Breast epithelium (tissue), 4 donors: ENCODE measurements at regions not wholly inside any gene's neighbourhood (a gene's known extent, or its start where the extent isn't known, plus 50 kb on each side); places are given as distances from the start of the nearest gene placed in this dataset.

Source experiments
- DNase-seq, 2 donors: peaks; one replicate each; pipeline ENCODE4 v3.0.0-alpha.2; 2019; ENCODE audit warnings: low spot score in 2 of 2
- H3K27ac ChIP-seq, 2 donors: fragments of 200-600 bp; sonication (generic) in 1 of 2; one replicate each; pipeline ENCODE4 v1.5.1; 2016 to 2019; ENCODE audit warnings: mild to moderate bottlenecking in 1 of 2
- H3K27me3 ChIP-seq, 2 donors: fragments of 200-600 bp; sonication (generic) in 1 of 2; one replicate each; pipeline versions ENCODE4 v1.5.1 to v1.6.0; 2017 to 2019; ENCODE audit warnings: control low read depth in 1 of 2, mild to moderate bottlenecking in 1 of 2
- H3K36me3 ChIP-seq: fragments of 200-600 bp; one replicate; pipeline ENCODE4 v1.5.1; 2019
- H3K4me1 ChIP-seq, 2 donors: fragments of 200-600 bp; sonication (generic); one replicate each; pipeline ENCODE4 v1.5.1; 2016 to 2019; ENCODE audit warnings: control low read depth in 1 of 2
- H3K4me3 ChIP-seq, 3 donors: fragments of 200-600 bp; sonication (generic); 1 replicate in 2 of 3; 2 replicates in 1 of 3; pipeline ENCODE4 v1.5.1; 2016 to 2019; ENCODE audit warnings: mild to moderate bottlenecking in 3 of 3, moderate library complexity in 2 of 3
- H3K9me3 ChIP-seq, 2 donors: fragments of 200-600 bp; sonication (generic) in 1 of 2; one replicate each; pipeline ENCODE4 v1.5.1; 2016 to 2019; ENCODE audit warnings: control low read depth in 1 of 2
- CTCF ChIP-seq, 3 donors: fragments of 450-650 bp; IDR thresholded peaks; one replicate each; pipeline ENCODE4 v1.5.1; 2016 to 2017; ENCODE audit warnings: antibody characterized with exemption in 3 of 3, mild to moderate bottlenecking in 3 of 3, moderate library complexity in 3 of 3
- POLR2A ChIP-seq: fragments of 450-650 bp; IDR thresholded peaks from one replicate; pipeline ENCODE4 v1.6.1; 2016; ENCODE audit warnings: antibody characterized with exemption, mild to moderate bottlenecking, moderate library complexity
- POLR2AphosphoS5 ChIP-seq, 3 donors: sonication (generic); formaldehyde crosslinking; IDR thresholded peaks; one replicate each; pipeline ENCODE4 v1.6.1; 2017; ENCODE audit warnings: antibody characterized with exemption in 3 of 3
- intact Hi-C: fragments of 100-400 bp; cut with DNase I; formaldehyde crosslinking; loops from one replicate; pipeline ENCODE4 v1.15.1; 2023; ENCODE audit warnings: low total_unique reads

- intact Hi-C loops = no loop called here
- Histone ChIP-seq H3K27ac (no peak overlapping the region), H3K4me1 (no peaks in the 10 kb centered on the region), H3K36me3 (no peaks in the 10 kb centered on the region), H3K9me3 (no peaks in the 10 kb centered on the region), H3K4me3 (no peak overlapping the region), H3K27me3 (peaks cover 0 to 15% of the 10 kb centered on the region in 2 donors)
- no peak for TF ChIP-seq POLR2AphosphoS5 (IDR thresholded peaks at IDR 0.05)
- TF ChIP-seq POLR2A = no peak
- TF ChIP-seq CTCF (IDR thresholded peaks at IDR 0.05) = no peak
- no peak for DNase-seq
Observed at GRCh38 chr7:26511866-26512265, 220.2 kb downstream of the SNX10 start.

GRCh38 chr7:26512737-26513136, 221.1 kb downstream of the SNX10 start:
- intact Hi-C loops = no loop called here
- H3K4me1 ChIP-seq = no peaks in the 10 kb centered on the region
- no peaks in the 10 kb centered on the region for H3K36me3 ChIP-seq
- H3K9me3 ChIP-seq = no peaks in the 10 kb centered on the region
- no peak overlapping the region for H3K4me3 ChIP-seq
- H3K27me3 ChIP-seq = peaks cover 0 to 11% of the 10 kb centered on the region in 2 donors
- DNase-seq = no peak
- no peak for TF ChIP-seq POLR2AphosphoS5 (IDR thresholded peaks at IDR 0.05)
- TF ChIP-seq CTCF (IDR thresholded peaks at IDR 0.05) = no peak
- TF ChIP-seq POLR2A = no peak
- no peak overlapping the region for H3K27ac ChIP-seq

GRCh38 chr7:26513948-26514347, 222.3 kb downstream of the SNX10 start:
- H3K4me1 ChIP-seq = no peaks in the 10 kb centered on the region
- no peaks in the 10 kb centered on the region for H3K36me3 ChIP-seq
- TF ChIP-seq POLR2A = no peak
- TF ChIP-seq POLR2AphosphoS5 (IDR thresholded peaks at IDR 0.05) = no peak
- TF ChIP-seq CTCF (IDR thresholded peaks at IDR 0.05) = no peak
- H3K27me3 ChIP-seq = peaks cover 0 to 10% of the 10 kb centered on the region in 2 donors
- H3K4me3 ChIP-seq = no peak overlapping the region
- no peak overlapping the region for H3K27ac ChIP-seq
- intact Hi-C loops = no loop called here
- H3K9me3 ChIP-seq = no peaks in the 10 kb centered on the region
- DNase-seq = no peak

DNA sequence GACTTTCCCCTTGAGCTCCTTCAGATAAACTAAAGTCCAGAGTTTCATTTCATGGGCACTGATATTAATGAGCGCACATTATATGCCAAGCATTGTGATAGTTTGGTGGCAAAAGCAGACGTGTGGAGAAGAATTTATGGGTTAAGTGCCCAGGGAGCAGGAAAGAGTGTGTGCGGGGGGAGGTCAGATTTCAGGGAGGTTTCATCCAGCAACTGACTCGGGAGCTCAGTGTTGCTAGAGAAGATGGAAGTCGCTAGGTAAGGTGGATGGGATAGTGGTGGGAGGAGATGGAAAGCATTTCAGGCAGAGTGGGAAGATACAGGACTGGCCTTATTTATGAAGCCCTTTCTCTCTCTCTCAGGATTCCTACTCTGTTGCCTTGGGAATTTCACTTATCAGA, 223.0 kb downstream of the SNX10 start:
- no peak for DNase-seq
- H3K4me1 ChIP-seq = no peaks in the 10 kb centered on the region
- H3K4me3 ChIP-seq = no peak overlapping the region
- H3K36me3 ChIP-seq = no peaks in the 10 kb centered on the region
- peaks cover 0 to 10% of the 10 kb centered on the region in 2 donors for H3K27me3 ChIP-seq
- TF ChIP-seq CTCF (IDR thresholded peaks at IDR 0.05) (no peak), POLR2A (no peak), POLR2AphosphoS5 (IDR thresholded peaks at IDR 0.05) (no peak)
- intact Hi-C loops = no loop called here
- H3K27ac ChIP-seq = no peak overlapping the region
- no peaks in the 10 kb centered on the region for H3K9me3 ChIP-seq

DNA sequence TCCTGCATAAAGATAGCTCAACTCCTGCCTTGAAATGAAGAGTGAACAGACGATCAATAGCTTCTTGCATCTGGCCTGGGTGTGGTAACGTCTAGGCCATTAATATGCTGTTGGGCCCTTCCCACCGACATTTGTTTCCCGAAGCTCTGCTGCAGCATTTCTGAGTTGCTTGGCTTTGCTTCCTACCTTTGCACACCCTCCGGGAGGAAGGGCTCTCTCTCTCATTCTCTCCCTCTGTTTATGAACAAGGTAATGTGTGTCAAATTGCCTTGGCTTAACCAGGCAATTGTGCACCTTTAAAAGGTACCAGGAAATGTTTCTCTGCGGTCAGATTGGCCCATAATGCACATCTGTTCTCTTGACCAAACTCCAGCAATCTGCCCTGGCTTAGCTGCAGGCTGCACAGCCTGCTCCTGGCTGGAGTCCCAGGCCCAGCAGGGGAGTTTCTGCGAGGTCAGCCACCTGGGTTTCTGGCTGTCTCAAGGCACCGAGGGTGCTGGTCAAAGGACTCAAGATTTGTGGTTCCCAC, 223.7 kb downstream of the SNX10 start:
- intact Hi-C loops = no loop called here
- H3K27ac ChIP-seq = no peak overlapping the region
- no peaks in the 10 kb centered on the region for H3K36me3 ChIP-seq
- no peak for TF ChIP-seq CTCF (IDR thresholded peaks at IDR 0.05)
- H3K9me3 ChIP-seq = no peaks in the 10 kb centered on the region
- H3K4me1 ChIP-seq = no peaks in the 10 kb centered on the region
- peak in 1 of 2 donors; percentile 35 for DNase-seq
- H3K4me3 ChIP-seq = no peak overlapping the region
- H3K27me3 ChIP-seq = peaks cover 0 to 10% of the 10 kb centered on the region in 2 donors
